Medulla oblongata (tissue), 1 donor: ENCODE measurements at regions not wholly inside any gene's neighbourhood (a gene's known extent, or its start where the extent isn't known, plus 50 kb on each side); places are given as distances from the start of the nearest gene placed in this dataset.

Source experiments
- DNase-seq: peaks from one replicate; pipeline ENCODE4 v3.0.0-alpha.2; 2015; ENCODE audit errors: extremely low spot score

GRCh38 chr19:28886708-28887107, 326.2 kb downstream of the UQCRFS1 start:
- DNase-seq = no peak

- no peak for DNase-seq
Measured at GRCh38 chr19:28885965-28886364, 327.0 kb downstream of the UQCRFS1 start.

- no peak for DNase-seq
Measured at GRCh38 chr19:28884786-28885476, 328.0 kb downstream of the UQCRFS1 start.

- peak; percentile 61 for DNase-seq
Measured at GRCh38 chr19:28883241-28883693, 329.7 kb downstream of the UQCRFS1 start.

- no peak for DNase-seq
Measured at GRCh38 chr19:28882818-28883217, 330.1 kb downstream of the UQCRFS1 start.

GRCh38 chr19:28881616-28882015, 331.3 kb downstream of the UQCRFS1 start:
- DNase-seq = no peak

GRCh38 chr19:28880735-28881401, 332.1 kb downstream of the UQCRFS1 start:
- no peak for DNase-seq

- peak; percentile 86 for DNase-seq
Measured at GRCh38 chr19:28878862-28879566, 333.9 kb downstream of the UQCRFS1 start.

- DNase-seq = no peak
Measured at GRCh38 chr19:28876609-28877123, 336.3 kb downstream of the UQCRFS1 start.

GRCh38 chr19:28874742-28875141, 338.2 kb downstream of the UQCRFS1 start:
- no peak for DNase-seq

- DNase-seq = no peak
Measured at GRCh38 chr19:28873301-28873700, 339.6 kb downstream of the UQCRFS1 start.

- no peak for DNase-seq
Measured at GRCh38 chr19:28871099-28871725, 341.7 kb downstream of the UQCRFS1 start.

- DNase-seq = no peak
Measured at GRCh38 chr19:28869459-28869858, 343.5 kb downstream of the UQCRFS1 start.

GRCh38 chr19:28868836-28869235, 344.1 kb downstream of the UQCRFS1 start:
- DNase-seq = no peak

- DNase-seq = no peak
Measured at GRCh38 chr19:28867978-28868377, 345.0 kb downstream of the UQCRFS1 start.

GRCh38 chr19:28864577-28865042, 348.3 kb downstream of the UQCRFS1 start:
- no peak for DNase-seq

GRCh38 chr19:28864024-28864503, 348.9 kb downstream of the UQCRFS1 start:
- no peak for DNase-seq

GRCh38 chr19:28862238-28862637, 350.7 kb downstream of the UQCRFS1 start:
- no peak for DNase-seq

GRCh38 chr19:28859811-28860210, 353.1 kb downstream of the UQCRFS1 start:
- DNase-seq = no peak

GRCh38 chr19:28858933-28859332, 354.0 kb downstream of the UQCRFS1 start:
- DNase-seq = no peak

- no peak for DNase-seq
Measured at GRCh38 chr19:28857967-28858366, 355.0 kb downstream of the UQCRFS1 start.

GRCh38 chr19:28855216-28855615, 357.7 kb downstream of the UQCRFS1 start:
- DNase-seq = no peak
